CD14-positive monocyte (primary cell): ENCODE measurements at regions not wholly inside any gene's neighbourhood (a gene's known extent, or its start where the extent isn't known, plus 50 kb on each side); places are given as distances from the start of the nearest gene placed in this dataset.

Experiments
- DNase-seq, 3 donors: peaks; one replicate each; pipeline ENCODE4 v3.0.0-alpha.2; 2011 to 2022
- H2AFZ ChIP-seq: 2 replicates; pipeline ENCODE4 v1.6.0; 2012; ENCODE audit warnings: mild to moderate bottlenecking, low read depth, low read length, inconsistent platforms; ENCODE audit not compliant: insufficient read depth, poor library complexity, severe bottlenecking
- H3K27ac ChIP-seq, 2 donors: 1 replicate in 1 of 2; 2 replicates in 1 of 2; pipeline ENCODE4 v1.5.1; 2012 to 2013; ENCODE audit warnings: low read length in 2 of 2, control low read depth in 1 of 2, inconsistent platforms in 1 of 2, low read depth in 1 of 2, mild to moderate bottlenecking in 1 of 2
- H3K27me3 ChIP-seq, 2 donors: one replicate each; pipeline versions ENCODE4 v1.6.0 to v1.6.1; 2011 to 2013; ENCODE audit warnings: low read length in 2 of 2; ENCODE audit not compliant: control insufficient read depth in 2 of 2, insufficient read depth in 2 of 2
- H3K36me3 ChIP-seq, 2 donors: replicated peaks in 1 of 2; 1 replicate in 1 of 2; 2 replicates in 1 of 2; pipeline versions ENCODE4 v1.5.1 to v1.6.1; 2012 to 2013; ENCODE audit warnings: low read length in 2 of 2, control low read depth in 1 of 2, inconsistent platforms in 1 of 2, mild to moderate bottlenecking in 1 of 2; ENCODE audit not compliant: insufficient read depth in 2 of 2, control insufficient read depth in 1 of 2
- H3K4me1 ChIP-seq, 2 donors: 1 replicate in 1 of 2; 2 replicates in 1 of 2; pipeline versions ENCODE4 v1.5.1 to v1.6.1; 2012 to 2013; ENCODE audit warnings: low read length in 2 of 2, control low read depth in 1 of 2, inconsistent platforms in 1 of 2, mild to moderate bottlenecking in 1 of 2, moderate library complexity in 1 of 2; ENCODE audit not compliant: insufficient read depth in 2 of 2, control insufficient read depth in 1 of 2
- H3K4me2 ChIP-seq: replicated peaks from 2 replicates; pipeline ENCODE3; 2012; ENCODE audit warnings: low read length, moderate library complexity, mild to moderate bottlenecking; ENCODE audit not compliant: poor library complexity, severe bottlenecking; ENCODE audit errors: extremely low read depth
- H3K4me3 ChIP-seq, 3 experiments: fragments of 200-600 bp in 1 of 3; sonication (generic) in 1 of 3; replicated peaks in 1 of 3; 1 replicate in 2 of 3; 2 replicates in 1 of 3; pipeline ENCODE4 v1.5.1; 2011 to 2013; ENCODE audit warnings: low read length in 3 of 3, mild to moderate bottlenecking in 3 of 3, control low read depth in 2 of 3, low read depth in 2 of 3, inconsistent platforms in 1 of 3, moderate library complexity in 1 of 3
- H3K79me2 ChIP-seq: 2 replicates; pipeline ENCODE4 v1.6.0; 2012; ENCODE audit warnings: mild to moderate bottlenecking, control low read depth, inconsistent platforms, low read length, moderate library complexity; ENCODE audit not compliant: insufficient read depth
- H3K9ac ChIP-seq: 2 replicates; pipeline ENCODE4 v1.6.0; 2017; ENCODE audit warnings: low read length, mild to moderate bottlenecking; ENCODE audit not compliant: insufficient read depth, poor library complexity, severe bottlenecking
- H3K9me3 ChIP-seq, 2 donors: replicated peaks in 1 of 2; 1 replicate in 1 of 2; 2 replicates in 1 of 2; pipeline versions ENCODE4 v1.5.1 to v1.6.1; 2012 to 2013; ENCODE audit warnings: low read length in 2 of 2, control low read depth in 1 of 2; ENCODE audit not compliant: control insufficient read depth in 1 of 2, insufficient read depth in 1 of 2
- H4K20me1 ChIP-seq: 2 replicates; pipeline ENCODE4 v1.6.0; 2012; ENCODE audit warnings: mild to moderate bottlenecking, low read length, control low read depth, moderate library complexity; ENCODE audit not compliant: insufficient read depth
- H3K27ac Mint-ChIP-seq, 7 donors: one replicate each; pipeline ENCODE4 v1.8.0; 2020; ENCODE audit warnings: mild to moderate bottlenecking in 7 of 7, mixed read lengths in 7 of 7, moderate library complexity in 6 of 7, inconsistent platforms in 2 of 7
- H3K27me3 Mint-ChIP-seq, 3 donors: one replicate each; pipeline ENCODE4 v1.8.0; 2021 to 2022; ENCODE audit warnings: low read depth in 3 of 3, mild to moderate bottlenecking in 3 of 3, mixed read lengths in 3 of 3, moderate library complexity in 3 of 3, inconsistent platforms in 1 of 3
- H3K36me3 Mint-ChIP-seq, 2 donors: one replicate each; pipeline ENCODE4 v1.8.0; 2020; ENCODE audit warnings: mixed read lengths in 2 of 2, inconsistent platforms in 1 of 2, mild to moderate bottlenecking in 1 of 2
- H3K4me1 Mint-ChIP-seq: one replicate; pipeline ENCODE4 v1.8.0; 2020; ENCODE audit warnings: mild to moderate bottlenecking, mixed read lengths
- H3K4me3 Mint-ChIP-seq, 2 donors: one replicate each; pipeline ENCODE4 v1.8.0; 2020; ENCODE audit warnings: mild to moderate bottlenecking in 2 of 2, mixed read lengths in 2 of 2, moderate library complexity in 1 of 2
- H3K9me3 Mint-ChIP-seq, 7 donors: one replicate each; pipeline ENCODE4 v1.8.0; 2020 to 2022; ENCODE audit warnings: mixed read lengths in 7 of 7, mild to moderate bottlenecking in 6 of 7, moderate library complexity in 6 of 7, inconsistent platforms in 2 of 7
- CTCF ChIP-seq: fragments of 200-600 bp; IDR thresholded peaks from one replicate; pipeline ENCODE4 v1.8.0; 2022; ENCODE audit warnings: antibody characterized with exemption, mild to moderate bottlenecking
- WGBS: methylation state at CpG from one replicate; pipeline ENCODE4 v1.1.5; 2013; ENCODE audit warnings: missing lambda C conversion rate; ENCODE audit not compliant: insufficient coverage; 5-methylcytosine and 5-hydroxymethylcytosine counted together
- intact Hi-C, 2 donors: fragments of 100-400 bp; cut with micrococcal nuclease; formaldehyde crosslinking; loops; one replicate each; pipeline versions ENCODE4 v1.15.0 to v1.15.1; 2023

GRCh38 chr5:24272741-24273140 is 372.0 kb downstream of the CDH10 start:
- Histone ChIP-seq H2AFZ (no peak overlapping the region), H3K27me3 (no peaks in the 10 kb centered on the region), H3K36me3 (no peaks in the 10 kb centered on the region), H3K9ac (no peak overlapping the region), H3K79me2 (no peaks in the 10 kb centered on the region), H3K4me3 (no peak overlapping the region), H3K27ac (no peak overlapping the region), H4K20me1 (no peaks in the 10 kb centered on the region), H3K4me2 (no peak overlapping the region), H3K9me3 (no peaks in the 10 kb centered on the region), H3K4me1 (no peaks in the 10 kb centered on the region)
- Mint-ChIP-seq H3K36me3 (no peaks in the 10 kb centered on the region), H3K9me3 (peaks cover 0 to 4% (median 2%) of the 10 kb centered on the region in 7 donors), H3K27me3 (no peaks in the 10 kb centered on the region), H3K4me1 (no peaks in the 10 kb centered on the region), H3K27ac (no peak overlapping the region), H3K4me3 (no peak overlapping the region)
- DNase-seq, result no peak
- WGBS, result 86% methylated on average over 3 of the region's 7 CpGs
- intact Hi-C loops, result no loop called here
- TF ChIP-seq CTCF, result no peak

- no peaks in the 10 kb centered on the region for H3K27me3 ChIP-seq
- intact Hi-C loops, result no loop called here
- DNase-seq, result no peak
- no peaks in the 10 kb centered on the region for H4K20me1 ChIP-seq
- H3K4me2 ChIP-seq, result no peak overlapping the region
- no peaks in the 10 kb centered on the region for H3K79me2 ChIP-seq
- H3K4me3 Mint-ChIP-seq, result no peak overlapping the region
- no peaks in the 10 kb centered on the region for H3K36me3 ChIP-seq
- H3K4me1 ChIP-seq, result no peaks in the 10 kb centered on the region
- no peak for TF ChIP-seq CTCF
- H2AFZ ChIP-seq, result no peak overlapping the region
- H3K36me3 Mint-ChIP-seq, result no peaks in the 10 kb centered on the region
- H3K27me3 Mint-ChIP-seq, result peaks cover 0 to 2% (median 2%) of the 10 kb centered on the region in 3 donors
- H3K27ac Mint-ChIP-seq, result no peak overlapping the region
- no peak overlapping the region for H3K27ac ChIP-seq
- no peak overlapping the region for H3K9ac ChIP-seq
- H3K9me3 Mint-ChIP-seq, result peaks cover 0 to 6% (median 3%) of the 10 kb centered on the region in 7 donors
- 64% methylated on average over 3 of the region's 5 CpGs for WGBS
- no peaks in the 10 kb centered on the region for H3K4me1 Mint-ChIP-seq
- no peak overlapping the region for H3K4me3 ChIP-seq
- peaks cover 0 to 8% of the 10 kb centered on the region in 2 donors for H3K9me3 ChIP-seq
Observed at GRCh38 chr5:24280215-24280614, 364.6 kb downstream of the CDH10 start.
